SK-N-SH (cell line): ENCODE measurements at regions not wholly inside any gene's neighbourhood (a gene's known extent, or its start where the extent isn't known, plus 50 kb on each side); places are given as distances from the start of the nearest gene placed in this dataset.

Source experiments
- CTCF ChIP-seq: fragments of 200-600 bp; sonication (generic); IDR thresholded peaks from 2 replicates; pipeline ENCODE4 v1.6.1; 2017; ENCODE audit warnings: antibody characterized with exemption, mild to moderate bottlenecking, moderate library complexity
- NFIC ChIP-seq: IDR thresholded peaks from 2 replicates; pipeline ENCODE4 v1.4.0; 2012; ENCODE audit warnings: borderline replicate concordance
- NRF1 ChIP-seq: IDR thresholded peaks from 2 replicates; pipeline ENCODE4 v1.6.1; 2012; ENCODE audit warnings: low read depth, mild to moderate bottlenecking, low read length
- RCOR1 ChIP-seq: fragments of 150-350 bp; IDR thresholded peaks from 2 replicates; pipeline ENCODE4 v1.6.1; 2017; ENCODE audit warnings: antibody characterized with exemption, low read length

- TF ChIP-seq CTCF = no peak
- no peak for TF ChIP-seq NFIC
- no peak for TF ChIP-seq RCOR1
- no peak for TF ChIP-seq NRF1
Observed at GRCh38 chr5:74394528-74394915, 246.0 kb downstream of the ENC1 start.
